Stomach (tissue), 4 donors: ENCODE measurements at regions not wholly inside any gene's neighbourhood (a gene's known extent, or its start where the extent isn't known, plus 50 kb on each side); places are given as distances from the start of the nearest gene placed in this dataset.

Source experiments
- POLR2A ChIP-seq, 4 donors: fragments of 450-650 bp; IDR thresholded peaks; one replicate each; pipeline ENCODE4 v1.6.1; 2016; ENCODE audit warnings: antibody characterized with exemption in 4 of 4, control low read depth in 2 of 4, mild to moderate bottlenecking in 1 of 4, moderate library complexity in 1 of 4
- POLR2AphosphoS5 ChIP-seq, 3 donors: sonication (generic); formaldehyde crosslinking; IDR thresholded peaks; one replicate each; pipeline ENCODE4 v1.6.1; 2016; ENCODE audit warnings: antibody characterized with exemption in 3 of 3
- TF ChIP-seq, protein P1 (sequence below), 7 experiments: fragments of 450-650 bp in 4 of 7; fragments of 200-600 bp in 3 of 7; sonication (generic) in 3 of 7; IDR thresholded peaks; one replicate each; pipeline ENCODE4 v1.5.1; 2016 to 2019; ENCODE audit warnings: antibody characterized with exemption in 7 of 7, control low read depth in 2 of 7, mild to moderate bottlenecking in 1 of 7

- no peak for TF ChIP-seq POLR2A (IDR thresholded peaks at IDR 0.05)
- TF ChIP-seq, protein P1, sequence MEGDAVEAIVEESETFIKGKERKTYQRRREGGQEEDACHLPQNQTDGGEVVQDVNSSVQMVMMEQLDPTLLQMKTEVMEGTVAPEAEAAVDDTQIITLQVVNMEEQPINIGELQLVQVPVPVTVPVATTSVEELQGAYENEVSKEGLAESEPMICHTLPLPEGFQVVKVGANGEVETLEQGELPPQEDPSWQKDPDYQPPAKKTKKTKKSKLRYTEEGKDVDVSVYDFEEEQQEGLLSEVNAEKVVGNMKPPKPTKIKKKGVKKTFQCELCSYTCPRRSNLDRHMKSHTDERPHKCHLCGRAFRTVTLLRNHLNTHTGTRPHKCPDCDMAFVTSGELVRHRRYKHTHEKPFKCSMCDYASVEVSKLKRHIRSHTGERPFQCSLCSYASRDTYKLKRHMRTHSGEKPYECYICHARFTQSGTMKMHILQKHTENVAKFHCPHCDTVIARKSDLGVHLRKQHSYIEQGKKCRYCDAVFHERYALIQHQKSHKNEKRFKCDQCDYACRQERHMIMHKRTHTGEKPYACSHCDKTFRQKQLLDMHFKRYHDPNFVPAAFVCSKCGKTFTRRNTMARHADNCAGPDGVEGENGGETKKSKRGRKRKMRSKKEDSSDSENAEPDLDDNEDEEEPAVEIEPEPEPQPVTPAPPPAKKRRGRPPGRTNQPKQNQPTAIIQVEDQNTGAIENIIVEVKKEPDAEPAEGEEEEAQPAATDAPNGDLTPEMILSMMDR (IDR thresholded peaks at IDR 0.05), result no peak
- TF ChIP-seq POLR2AphosphoS5 (IDR thresholded peaks at IDR 0.05), result no peak
Observed at GRCh38 chr12:84676787-84677186, 235.8 kb downstream of the SLC6A15 start.
